AG10803 (cell line): ENCODE measurements at regions not wholly inside any gene's neighbourhood (a gene's known extent, or its start where the extent isn't known, plus 50 kb on each side); places are given as distances from the start of the nearest gene placed in this dataset.

Experiments used
- DNase-seq: peaks from one replicate; pipeline ENCODE4 v3.0.0; 2010; ENCODE audit warnings: low read depth
- H3K4me3 ChIP-seq: 2 replicates; pipeline ENCODE4 v1.5.1; 2011; ENCODE audit warnings: mild to moderate bottlenecking, low read length, control low read depth
- TF ChIP-seq, protein P1 (sequence below): conservative IDR thresholded peaks from 2 replicates; pipeline ENCODE4 v1.5.1; 2011; ENCODE audit warnings: mild to moderate bottlenecking, low read length, control low read depth, inconsistent platforms

DNA sequence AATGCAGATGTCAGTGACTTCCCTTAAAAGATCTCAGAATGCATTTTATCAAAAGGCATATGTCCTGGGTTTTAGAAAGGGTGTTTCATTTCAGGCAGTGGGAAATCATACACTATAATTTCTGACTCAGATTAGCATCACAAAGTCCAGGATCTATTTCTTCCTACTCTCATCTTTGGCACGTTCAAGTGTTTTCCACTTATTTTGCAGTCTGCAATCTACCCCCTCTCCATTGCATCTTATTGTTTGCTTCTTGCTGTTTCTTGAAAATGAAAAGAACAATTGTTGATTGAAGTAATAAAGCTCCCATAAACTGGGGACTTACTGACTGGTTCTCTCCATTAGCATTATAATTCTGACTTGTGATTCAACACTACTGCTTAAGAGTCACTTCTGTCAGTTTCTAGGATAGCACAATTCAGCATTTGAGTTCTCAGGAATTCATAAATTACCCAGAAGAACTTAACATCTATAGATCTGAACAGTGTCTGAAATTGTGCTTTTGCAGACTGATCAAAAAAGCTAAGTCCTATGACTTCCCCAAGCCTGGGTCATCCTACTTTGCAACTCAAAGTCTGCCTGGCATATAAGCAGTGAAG lies 332.9 kb downstream of the RASEF start:
- H3K4me3 ChIP-seq, result no peak overlapping the region
- TF ChIP-seq, protein P1, sequence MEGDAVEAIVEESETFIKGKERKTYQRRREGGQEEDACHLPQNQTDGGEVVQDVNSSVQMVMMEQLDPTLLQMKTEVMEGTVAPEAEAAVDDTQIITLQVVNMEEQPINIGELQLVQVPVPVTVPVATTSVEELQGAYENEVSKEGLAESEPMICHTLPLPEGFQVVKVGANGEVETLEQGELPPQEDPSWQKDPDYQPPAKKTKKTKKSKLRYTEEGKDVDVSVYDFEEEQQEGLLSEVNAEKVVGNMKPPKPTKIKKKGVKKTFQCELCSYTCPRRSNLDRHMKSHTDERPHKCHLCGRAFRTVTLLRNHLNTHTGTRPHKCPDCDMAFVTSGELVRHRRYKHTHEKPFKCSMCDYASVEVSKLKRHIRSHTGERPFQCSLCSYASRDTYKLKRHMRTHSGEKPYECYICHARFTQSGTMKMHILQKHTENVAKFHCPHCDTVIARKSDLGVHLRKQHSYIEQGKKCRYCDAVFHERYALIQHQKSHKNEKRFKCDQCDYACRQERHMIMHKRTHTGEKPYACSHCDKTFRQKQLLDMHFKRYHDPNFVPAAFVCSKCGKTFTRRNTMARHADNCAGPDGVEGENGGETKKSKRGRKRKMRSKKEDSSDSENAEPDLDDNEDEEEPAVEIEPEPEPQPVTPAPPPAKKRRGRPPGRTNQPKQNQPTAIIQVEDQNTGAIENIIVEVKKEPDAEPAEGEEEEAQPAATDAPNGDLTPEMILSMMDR, result no peak
- DNase-seq, result no peak

DNA sequence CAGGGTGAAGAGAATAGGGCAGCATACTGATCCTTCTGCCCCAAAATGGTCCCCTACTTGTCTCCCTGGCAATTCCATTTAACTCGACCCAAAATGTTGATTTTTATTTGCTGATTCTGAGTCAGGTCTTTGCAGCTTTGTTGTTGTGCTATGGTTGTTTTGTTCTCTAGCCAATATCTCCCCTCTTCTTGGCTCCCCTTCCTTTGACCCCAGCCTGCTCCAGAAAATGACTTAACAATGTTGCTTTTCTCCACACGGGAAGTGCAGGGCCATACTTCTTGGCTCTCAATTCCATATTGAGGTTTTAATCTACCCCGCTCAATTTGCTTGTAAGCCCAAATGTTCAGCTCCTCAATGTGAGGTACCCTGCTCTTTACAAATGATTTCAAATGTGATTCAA lies 330.0 kb downstream of the RASEF start:
- TF ChIP-seq, protein P1, result no peak
- no peak for DNase-seq
- no peak overlapping the region for H3K4me3 ChIP-seq

DNA sequence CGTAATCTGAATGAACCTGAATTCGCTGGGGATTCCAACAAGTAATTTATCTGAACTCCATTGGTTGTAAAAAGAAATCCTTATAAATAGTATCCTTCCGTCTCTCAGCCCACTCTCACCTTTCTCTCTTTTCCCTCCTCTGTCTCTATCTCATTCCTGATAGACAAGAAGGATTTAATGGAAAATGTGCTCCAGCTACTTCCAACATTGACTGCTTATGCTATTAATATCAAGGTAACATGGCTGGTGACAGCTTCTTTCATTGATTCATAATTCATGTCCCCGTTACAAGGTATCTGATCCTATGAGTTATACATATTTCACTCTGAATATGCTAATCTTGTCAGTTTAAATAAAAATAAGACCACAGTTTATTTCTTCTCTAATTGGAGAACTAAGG lies 326.8 kb downstream of the RASEF start:
- no peak for DNase-seq
- TF ChIP-seq, protein P1, result no peak
- H3K4me3 ChIP-seq, result no peak overlapping the region

DNA sequence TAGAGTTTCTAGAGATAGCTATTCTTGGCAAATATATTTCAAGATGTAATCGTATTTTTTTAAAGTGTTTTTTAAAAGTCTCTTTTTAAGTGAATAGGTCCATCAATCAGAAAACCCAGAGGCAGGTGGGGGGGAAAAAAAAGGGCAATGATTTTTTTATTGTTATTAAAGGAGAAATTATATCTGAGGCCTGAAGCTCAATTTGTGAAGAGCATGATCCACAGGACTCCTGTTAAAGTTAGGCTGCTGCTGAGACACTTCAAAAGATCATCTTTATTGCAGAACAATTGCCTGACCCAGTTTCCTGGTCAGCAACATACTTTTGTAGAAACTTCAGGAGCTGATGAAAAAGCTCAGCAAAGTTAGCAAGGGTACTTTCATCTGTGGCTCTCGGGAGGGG lies 326.2 kb downstream of the RASEF start:
- TF ChIP-seq, protein P1, result no peak
- DNase-seq, result no peak
- H3K4me3 ChIP-seq, result no peak overlapping the region

DNA sequence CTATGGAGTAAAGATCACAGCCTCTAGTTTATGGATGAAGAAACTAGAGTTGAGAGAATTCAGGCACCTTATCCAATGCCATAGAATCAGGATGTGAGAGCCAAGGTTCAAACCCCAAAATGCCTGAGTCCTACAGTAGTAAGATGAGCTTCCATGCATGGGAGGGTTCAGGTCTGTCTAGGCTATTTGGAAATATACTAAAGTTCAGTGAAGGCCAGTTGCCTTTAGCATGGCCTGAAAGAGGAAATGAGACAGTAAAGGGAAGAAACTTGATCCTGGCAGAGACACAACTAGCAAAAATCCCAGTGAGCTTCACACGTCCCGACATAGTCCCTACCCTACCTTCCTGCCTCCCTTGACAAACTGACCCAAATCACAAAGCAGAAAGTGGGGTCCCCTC lies 317.0 kb downstream of the RASEF start:
- no peak for DNase-seq
- no peak overlapping the region for H3K4me3 ChIP-seq
- TF ChIP-seq, protein P1, result no peak

DNA sequence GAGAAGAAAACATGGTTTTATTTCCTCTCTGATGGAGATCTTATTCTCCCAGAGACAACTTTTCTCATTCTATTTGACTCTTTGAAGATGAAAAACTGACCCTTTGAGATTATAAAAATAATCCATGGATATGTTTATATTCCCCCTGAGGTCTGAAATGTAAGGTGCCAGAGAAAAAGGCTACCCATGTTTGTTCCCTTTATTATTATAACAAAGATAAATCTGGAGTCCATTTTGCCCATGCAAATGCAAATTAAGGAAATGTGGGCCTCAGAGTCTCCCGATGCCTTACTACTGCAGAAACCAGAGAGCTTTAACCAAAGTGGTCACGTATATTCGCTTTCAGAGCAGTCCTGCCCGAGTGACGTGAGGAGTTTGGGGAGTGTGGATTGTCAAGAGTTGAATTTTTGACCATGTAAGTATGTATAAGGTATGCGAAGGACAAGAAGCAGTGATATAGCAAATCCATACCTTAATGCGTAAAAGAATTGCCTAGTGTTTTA lies 312.5 kb downstream of the RASEF start:
- H3K4me3 ChIP-seq, result no peak overlapping the region

DNA sequence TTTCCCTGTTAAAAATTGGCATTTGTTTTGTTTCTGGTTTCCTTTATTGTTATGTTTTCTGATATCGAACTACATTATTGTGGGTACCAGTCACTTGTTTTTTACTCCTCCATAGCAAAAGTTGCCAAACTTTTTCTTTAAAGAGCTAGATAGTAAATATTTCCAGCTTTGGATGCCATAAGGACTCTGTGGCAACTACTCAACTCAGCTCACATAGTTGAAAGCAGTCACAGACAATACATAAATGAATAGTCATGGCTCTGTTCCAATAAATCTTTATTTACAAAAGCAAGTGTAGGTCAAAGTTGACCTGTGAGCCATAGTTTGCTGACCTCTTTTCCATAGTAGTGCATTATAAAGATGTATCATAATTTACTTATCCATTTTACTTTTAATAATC lies 305.0 kb downstream of the RASEF start:
- no peak for DNase-seq
- no peak overlapping the region for H3K4me3 ChIP-seq
- TF ChIP-seq, protein P1, result no peak

More for the DNA sequence above, 312.5 kb downstream of the RASEF start:
- DNase-seq, result no peak
- TF ChIP-seq, protein P1, result no peak
